Amygdala (tissue), 56 donors: ENCODE measurements at regions not wholly inside any gene's neighbourhood (a gene's known extent, or its start where the extent isn't known, plus 50 kb on each side); places are given as distances from the start of the nearest gene placed in this dataset.
"Not testable (repeated sequence)": the region's sequence is repeated elsewhere in the genome, so short reads cannot be mapped to it uniquely, and the experiment has no call there.

Experiments used
- DNase-seq, 56 donors: peaks; one replicate each; lab custom pipeline; 2025; lab: John Stamatoyannopoulos, UW

DNA sequence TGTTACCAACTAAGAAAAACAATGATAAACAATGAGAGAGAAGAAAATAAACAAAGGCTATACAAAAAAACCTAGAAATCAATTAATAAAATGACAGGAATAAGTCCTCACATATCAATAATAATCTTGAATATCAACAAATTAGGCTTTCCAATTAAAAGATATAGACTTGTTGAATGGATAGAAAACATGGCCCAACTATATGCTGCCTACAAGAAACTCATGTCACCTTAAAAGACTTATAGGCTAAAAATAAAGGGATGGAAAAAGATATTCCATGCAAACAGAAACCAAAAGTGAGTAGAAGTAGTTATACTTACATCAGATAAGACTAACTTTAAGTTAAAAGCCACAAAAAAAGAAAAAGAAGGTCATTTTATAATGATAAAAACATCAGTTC lies 183.9 kb downstream of the MYRFL start:
- no peak for DNase-seq

DNA sequence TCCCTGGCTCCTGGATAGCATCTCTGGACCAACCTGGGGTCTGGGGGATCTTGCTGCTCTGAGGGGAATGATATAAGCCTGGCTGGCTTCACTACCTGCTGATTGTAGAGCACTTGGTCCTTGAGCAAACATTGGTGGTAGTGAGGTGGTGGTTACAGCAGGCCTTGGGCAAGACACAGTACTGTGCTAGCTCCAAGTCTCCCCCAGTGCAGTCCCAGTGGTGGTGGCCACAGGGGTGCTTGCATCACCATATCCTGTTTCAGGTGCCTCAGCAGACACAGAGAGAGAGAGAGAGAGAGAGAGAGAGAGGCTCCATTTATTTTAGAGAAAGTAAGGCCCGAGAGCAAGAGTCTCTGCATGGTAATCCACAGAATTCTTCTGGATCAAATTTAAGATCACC lies 186.3 kb downstream of the MYRFL start:
- no peak for DNase-seq

DNA sequence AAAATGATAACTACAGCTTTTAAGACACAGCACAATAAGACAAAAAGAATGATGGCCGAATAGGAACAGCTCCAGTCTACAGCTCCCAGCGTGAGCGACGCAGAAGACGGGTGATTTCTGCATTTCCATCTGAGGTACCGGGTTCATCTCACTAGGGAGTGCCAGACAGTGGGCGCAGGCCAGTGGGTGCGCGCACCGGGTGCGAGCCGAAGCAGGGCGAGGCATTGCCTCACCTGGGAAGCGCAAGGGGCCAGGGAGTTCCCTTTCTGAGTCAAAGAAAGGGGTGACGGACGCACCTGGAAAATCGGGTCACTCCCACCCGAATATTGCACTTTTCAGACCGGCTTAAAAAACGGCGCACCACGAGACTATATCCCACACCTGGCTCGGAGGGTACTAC lies 188.0 kb downstream of the MYRFL start:
- not testable (repeated sequence) for DNase-seq

DNA sequence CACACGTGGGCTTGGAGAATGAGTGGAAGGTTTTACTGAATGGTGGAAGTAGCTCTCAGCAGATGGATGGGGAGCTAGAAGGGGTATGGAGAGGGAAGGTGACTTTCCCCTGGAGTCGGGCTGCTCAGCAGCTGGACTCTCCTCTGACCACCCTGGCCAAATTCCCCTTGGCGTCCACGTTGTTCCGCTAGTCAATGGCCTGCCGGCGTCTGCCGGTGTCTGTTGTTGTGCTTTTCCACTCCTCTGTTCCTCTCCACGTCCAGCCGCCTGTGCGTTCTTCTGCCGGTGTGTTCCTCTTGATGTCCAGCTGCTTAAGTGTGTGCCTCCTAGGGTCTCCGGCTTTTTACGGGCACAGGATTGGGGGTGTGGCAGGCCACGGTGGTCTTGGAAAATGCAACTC lies 203.5 kb downstream of the MYRFL start:
- no peak for DNase-seq

DNA sequence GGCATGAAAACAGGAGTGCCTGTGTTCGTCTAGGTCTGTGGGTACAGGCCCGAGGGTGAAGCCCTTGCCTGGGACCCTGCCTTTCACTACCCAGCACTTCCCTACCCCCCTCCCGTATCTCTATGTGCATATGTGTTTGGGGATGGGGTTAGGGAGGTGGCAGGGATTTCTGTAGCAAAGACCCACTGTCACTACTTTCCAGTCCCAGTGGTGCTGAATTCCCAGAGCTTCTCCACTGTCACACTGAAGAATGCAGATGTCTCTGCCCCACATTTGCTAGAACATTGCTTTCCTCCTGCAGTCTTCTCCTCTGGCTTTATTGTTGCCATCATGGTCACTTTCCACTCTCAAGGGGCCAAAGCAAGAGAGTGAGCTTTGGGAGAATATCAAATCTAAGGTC lies 203.9 kb downstream of the MYRFL start:
- DNase-seq = no peak

DNA sequence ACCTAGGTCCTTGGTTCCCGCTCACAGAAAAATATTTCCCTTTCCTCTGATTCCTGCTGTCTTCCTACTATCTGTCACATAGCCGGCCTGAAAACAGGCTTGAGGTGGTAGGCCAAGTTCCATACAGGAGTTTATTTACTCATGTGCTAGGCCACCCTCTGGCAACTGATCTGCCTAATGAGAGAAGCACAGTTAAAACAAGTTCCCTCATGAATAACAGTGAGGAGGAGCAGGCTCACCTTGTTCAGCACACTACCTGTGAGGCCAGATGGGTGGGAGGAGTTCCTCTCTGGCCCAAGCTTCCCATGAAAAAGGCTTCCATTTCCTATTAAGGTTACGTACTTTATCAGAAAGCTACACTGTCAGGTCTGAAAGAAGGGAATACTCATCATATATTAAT lies 206.0 kb downstream of the MYRFL start:
- no peak for DNase-seq

DNA sequence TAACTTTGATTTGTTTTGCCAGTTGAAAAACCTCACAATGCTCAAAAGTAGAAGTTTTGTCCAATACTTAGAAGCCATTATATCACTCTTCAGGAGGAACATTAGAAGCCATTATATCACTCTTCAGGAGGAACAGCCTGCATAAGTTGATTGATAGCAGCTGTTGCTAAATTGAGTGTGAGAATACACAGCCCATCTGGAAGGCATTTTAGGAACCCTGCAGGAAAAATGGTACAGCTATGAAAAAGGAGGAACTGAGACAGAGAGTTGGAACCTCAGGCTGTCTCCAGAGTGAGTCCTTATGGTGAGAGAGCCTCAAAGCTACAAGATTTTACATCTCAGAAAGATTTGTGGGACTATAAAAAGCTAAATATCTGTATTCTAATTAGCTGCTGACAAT lies 207.0 kb downstream of the MYRFL start:
- DNase-seq = no peak

DNA sequence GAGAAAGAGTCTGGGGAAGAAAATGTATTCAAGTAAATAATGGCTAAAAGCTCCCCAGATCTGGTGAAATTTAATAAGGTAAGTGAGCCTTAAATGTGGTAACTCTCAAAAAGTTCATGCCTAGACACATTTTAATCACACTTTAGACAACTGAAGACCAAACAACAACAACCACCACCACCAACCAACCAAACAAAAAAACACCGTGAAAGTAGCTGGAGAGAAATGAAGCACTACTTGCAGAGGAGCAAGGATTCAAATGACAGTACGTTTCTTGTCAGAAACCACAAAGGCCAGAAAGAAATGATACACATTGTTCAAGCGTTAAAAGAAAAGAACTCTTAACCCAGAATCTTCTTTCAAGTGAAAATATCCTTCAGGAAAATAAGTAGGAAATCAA lies 208.3 kb downstream of the MYRFL start:
- no peak for DNase-seq

DNA sequence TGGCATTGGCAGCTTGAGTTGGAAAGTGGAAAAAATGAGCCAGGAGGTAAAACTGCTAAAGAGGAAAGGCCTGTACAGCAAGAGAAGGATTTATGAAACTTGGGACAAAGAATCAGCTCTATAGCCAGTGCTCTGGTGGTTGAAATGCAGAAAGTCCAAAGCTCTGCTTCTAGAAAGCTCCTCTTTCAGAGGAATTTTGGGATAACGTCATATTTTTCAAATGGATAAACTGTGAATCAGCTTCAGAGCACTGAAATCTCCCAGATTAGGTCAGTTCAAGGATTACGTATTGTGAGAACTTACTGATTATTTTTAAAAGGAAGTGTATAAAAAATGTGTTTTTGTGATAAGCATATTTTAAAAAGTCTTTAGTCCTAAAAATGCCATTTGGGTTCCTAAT lies 203.1 kb upstream of the CNOT2 start:
- DNase-seq = no peak

DNA sequence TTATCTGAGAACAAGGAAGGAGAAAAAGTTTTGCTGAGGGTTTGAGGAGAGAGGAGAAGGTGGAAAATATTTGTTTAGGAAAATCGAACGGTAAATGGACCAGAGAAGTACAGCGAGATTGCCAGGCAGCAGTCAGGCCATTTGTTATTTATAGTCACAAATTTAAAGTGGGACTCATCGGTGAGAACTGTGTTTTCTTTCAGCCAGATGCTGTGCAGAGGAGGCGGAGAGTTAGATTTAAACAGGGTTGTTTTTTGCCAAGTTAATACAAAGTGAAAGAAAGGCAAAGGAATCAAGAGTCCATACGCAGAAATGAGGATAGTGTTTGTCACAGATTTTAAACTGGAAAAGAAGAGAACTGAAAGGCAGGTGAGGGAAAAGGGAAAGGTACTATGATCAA lies 200.6 kb upstream of the CNOT2 start:
- DNase-seq = no peak

DNA sequence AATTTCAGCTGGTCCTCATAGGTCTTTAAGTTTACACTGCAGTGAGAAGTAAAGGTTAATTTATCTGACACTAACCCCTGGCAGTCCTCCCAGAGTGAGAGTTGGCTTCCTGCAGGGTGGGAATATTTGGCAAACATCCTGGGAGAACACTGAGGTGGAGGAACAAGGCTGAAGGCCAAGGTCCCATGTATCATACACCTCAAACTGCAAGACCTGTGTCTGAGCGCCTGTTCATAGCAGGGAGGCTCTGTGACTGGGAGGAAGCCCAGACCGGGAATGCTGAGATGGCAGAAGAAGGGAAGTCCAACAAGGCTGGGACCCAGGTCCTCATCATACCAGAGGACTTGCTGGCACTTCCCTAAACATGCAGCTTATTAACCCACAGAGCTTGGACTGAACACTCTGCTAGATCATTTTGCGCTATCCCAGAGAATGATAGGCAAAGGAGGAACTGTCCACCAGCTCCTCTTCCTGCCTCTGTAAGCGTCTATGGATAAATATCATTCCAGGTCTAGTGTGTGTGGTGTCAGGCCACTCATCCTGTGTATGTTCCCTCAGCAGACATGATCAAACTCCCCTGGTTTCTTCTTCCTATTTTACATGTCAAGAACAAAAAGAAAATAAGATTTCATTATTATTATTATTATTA lies 199.6 kb upstream of the CNOT2 start:
- no peak for DNase-seq

DNA sequence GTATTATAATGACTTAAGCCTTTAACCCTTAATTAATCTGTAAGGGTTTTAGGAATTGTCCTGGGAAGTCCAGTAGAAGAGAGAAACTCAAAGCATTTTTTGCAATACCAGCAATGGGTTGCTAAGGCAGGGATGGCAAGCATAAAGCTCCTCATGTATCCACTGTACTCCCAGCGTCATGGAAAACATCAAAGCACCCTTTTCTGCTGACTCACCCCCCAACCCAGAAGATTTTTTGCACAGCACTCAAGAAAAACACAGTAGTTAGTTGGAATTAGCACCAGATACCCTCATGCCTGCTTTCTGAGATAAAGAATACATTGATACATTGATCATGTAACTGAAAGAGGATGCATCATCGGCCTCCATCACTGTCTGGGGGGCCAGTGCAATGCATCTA lies 199.1 kb upstream of the CNOT2 start:
- no peak for DNase-seq

DNA sequence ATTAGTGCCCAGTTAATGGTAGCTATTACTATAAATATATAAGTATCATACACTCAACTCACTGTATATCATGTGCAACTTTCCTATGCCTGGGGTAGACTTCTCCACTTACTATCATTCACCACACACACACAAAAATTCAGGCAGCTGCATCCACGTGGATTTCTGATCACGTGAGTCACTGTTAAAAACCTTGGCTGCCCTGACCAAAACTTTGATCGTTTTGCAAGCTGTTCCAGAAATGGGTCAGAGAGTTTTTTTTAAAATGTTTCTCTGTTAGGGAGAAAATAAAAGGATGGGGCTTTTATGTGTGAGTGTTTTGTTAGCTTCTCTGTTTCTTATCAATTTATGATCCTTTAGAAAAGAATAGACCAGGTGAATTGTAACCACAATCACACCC lies 198.2 kb upstream of the CNOT2 start:
- no peak for DNase-seq

DNA sequence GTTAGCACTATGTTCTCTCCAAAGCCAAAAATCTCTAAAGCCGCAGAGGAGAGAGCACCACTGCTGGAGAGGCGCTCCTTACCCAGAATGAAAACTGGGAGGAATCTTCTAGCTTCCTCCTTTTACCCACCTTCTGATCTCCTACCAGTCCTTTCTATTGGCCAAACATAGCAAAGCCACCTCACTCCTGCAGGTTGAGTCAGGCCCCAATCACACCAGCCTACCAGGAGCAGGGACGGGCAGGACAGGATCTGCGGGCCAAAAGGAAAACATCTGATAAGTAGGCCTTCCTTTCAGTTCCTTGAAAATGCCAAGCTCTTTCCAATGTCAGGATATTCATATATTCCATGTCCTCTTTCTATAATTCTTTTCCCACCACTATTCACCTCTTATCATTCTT lies 197.7 kb upstream of the CNOT2 start:
- DNase-seq = no peak

DNA sequence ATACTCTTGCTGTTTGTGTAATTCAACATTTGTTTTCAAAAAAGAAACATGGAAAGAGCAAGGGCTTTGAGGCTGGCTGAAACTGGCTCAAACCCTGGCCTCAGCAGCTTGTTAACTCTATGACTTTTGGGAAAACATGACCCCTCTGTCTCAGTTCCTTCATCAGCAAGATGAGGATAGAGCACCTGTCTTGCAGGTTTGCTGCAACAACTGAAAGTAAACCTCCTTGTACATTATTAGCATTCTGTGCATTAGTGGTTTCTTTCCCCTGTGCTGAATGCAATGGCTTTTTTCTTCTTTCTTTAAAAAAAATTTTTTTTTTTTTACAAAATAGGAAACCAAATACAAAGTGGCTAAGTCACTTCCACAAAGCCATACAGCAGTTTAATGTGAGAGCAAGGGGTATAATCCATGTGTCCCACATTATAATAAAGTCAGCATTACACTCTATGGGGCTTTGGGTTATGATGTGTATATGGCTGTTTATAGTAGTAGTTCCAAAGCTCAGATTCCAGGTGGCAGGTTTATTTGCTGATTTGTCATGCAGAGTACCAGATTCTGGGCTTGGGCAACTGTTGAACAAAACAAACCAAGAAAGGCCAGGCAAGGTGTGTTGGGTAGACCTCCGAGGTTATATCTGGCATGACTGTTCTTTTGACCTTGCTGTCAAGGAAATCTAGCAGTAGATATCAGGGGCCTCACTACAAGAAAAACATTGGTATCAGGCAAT lies 194.5 kb upstream of the CNOT2 start:
- no peak for DNase-seq

DNA sequence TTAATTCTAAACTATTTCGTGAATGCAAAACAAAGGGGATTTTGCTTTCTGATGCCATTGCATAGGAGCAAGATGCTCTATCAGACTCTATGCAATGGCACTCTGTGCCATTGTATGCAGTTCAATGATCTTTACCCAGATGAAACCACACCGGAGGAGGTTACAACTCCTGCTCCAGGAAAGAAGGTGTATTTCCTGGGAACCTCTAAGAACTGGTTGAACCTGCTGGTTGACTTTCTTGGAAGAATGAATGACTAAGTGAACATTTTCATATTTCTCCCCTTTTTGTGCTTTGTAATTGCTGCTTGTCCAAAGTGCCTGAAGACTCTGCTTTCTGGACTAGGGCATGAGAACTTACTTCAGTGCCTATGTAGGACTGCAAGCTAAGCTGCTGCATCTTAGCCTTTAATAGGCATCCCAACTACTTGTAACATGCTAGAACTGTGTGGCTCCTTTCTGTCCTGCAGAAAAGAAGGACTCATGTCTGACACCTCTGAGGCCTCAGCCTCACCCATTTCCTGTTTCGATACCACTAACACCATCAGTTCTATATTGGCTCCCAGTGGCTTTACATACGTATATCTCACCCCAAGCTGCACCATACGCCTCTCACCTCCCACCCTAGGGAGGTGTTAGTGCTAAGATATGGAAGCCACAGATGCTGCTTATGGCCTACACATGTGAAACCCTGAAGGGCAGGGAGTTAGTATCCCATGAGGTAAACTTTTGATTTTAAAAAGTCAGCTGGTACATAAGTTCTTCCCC lies 193.5 kb upstream of the CNOT2 start:
- DNase-seq = no peak

DNA sequence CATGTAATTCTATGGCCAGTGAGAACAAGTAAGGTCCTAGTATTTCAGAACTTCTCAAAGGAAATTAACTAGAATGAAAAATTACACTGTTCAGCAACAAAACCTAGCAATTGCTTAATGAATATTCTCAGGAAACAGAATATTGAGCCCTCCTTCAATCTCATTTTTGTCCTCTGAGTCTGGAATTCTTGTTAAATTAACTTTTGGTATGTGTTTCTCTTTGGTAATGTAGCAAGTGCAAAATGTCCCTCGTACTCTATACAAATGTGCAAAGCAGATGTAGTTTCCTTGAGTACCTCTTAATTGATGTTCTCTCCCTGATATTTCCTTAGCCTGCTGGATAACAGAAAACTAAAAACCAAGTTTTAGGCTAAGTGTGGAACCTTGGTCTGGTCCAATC lies 190.8 kb upstream of the CNOT2 start:
- no peak for DNase-seq

DNA sequence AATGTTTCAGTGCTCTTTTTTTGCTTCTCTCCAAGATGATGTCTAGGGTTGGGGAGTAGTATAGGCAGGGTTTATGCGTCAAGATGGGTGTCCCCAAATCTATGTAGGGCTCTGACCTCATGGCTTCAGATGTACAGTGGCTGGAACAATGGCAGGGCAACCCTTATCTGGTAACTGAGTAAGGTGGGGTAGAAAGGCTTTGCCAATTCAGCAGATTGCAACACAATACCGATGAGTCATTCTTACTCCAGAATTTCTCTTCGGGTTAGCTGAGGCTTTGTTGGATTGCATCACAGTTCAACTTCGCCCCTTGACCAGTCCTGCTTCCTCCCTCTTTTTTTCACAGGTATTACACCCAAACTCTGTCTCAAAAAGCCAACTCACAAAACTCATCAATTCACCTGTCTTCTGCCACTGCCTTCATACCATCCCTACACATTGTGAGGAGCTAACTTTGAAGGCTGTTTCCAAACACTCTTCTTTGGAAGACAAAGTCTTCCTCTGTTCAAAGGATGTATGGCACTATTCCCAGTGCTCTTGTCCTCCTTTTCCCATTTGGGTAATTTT lies 190.2 kb upstream of the CNOT2 start:
- no peak for DNase-seq

DNA sequence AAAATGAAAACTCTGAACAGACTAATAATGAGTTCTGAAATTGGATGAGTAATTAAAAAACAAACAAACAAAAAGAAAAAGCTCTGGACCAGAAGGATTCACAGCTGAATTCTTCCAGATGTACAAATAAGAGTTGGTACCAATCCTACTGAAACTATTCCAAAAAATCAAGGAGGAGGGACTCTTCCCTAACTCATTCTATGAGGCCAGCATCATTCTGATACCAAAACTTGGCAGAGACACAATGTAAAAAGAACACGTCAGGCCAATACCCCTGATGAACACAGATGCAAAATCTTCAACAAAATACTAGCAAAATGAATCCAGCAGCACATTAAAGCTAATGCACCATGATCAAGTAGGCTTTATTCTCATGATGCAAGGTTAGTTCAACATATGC lies 183.9 kb upstream of the CNOT2 start:
- no peak for DNase-seq

DNA sequence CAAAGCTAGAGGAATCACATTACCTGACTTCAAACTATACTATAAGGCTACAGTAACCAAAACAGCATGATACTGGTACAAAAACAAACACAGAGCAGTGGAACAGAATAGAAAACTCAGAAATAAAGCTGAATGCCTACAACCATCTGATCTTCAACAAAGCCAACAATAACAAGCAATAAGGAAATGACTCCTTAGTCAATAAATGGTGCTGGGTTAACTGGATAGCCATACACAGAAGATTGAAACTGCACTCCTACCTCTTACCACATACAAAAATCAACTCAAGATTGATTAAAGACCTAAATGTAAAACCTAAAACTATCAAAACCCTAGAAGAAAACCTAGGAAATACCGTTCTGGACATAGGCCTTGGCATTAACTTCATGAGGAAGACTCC lies 182.6 kb upstream of the CNOT2 start:
- DNase-seq = no peak

DNA sequence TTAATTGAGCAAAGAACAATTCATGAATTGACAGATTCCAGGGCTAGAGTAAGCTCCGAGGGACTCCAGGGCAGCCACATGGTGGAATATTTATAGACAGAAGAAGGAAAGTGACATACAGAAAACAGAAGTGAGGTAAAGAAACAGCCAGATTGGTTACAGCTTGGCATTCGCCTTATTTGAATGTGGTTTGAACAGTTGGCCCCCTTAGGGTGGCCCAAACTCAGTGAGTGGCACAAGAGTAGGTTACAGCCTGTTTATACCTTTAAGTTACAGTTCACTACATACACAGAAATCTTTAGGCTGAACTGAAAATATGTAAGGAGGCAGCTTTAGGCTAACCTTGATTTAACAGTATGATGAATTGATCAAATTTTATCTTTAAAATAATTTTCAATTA lies 174.5 kb upstream of the CNOT2 start:
- peak in 1 of 56 donors; percentile 1 for DNase-seq
